GM12878 (cell line): ENCODE measurements at regions not wholly inside any gene's neighbourhood (a gene's known extent, or its start where the extent isn't known, plus 50 kb on each side); places are given as distances from the start of the nearest gene placed in this dataset.

Source experiments
- ATAC-seq: fragments of 200-7000 bp; cut with Tn5 transposase; 3 replicates; pipeline ENCODE4 v1.9.1; 2020; ENCODE audit warnings: mild to moderate bottlenecking, moderate library complexity
- BruUV-seq: library from RNA; stranded (reverse); fragments of 400-500 nt; replicated peaks from 2 replicates; lab custom pipeline; 2021; lab: Mats Ljungman, UMichigan
- CTCF ChIA-PET: fragments of 300-600 bp; sonication (Branson Sonifier 250); formaldehyde crosslinking; extraction: SDS; loops from one replicate; lab custom pipeline; 2021; ENCODE audit warnings: inconsistent platforms; lab: Yijun Ruan, JAX
- POLR2A ChIA-PET: fragments of 350-600 bp; formaldehyde crosslinking; extraction: SDS; loops from one replicate; lab custom pipeline; 2021; ENCODE audit warnings: inconsistent platforms; lab: Charles Lee
- RAD21 ChIA-PET: fragments of 300-600 bp; sonication (Branson Sonifier 250); formaldehyde crosslinking; loops from one replicate; lab custom pipeline; 2023; ENCODE audit warnings: antibody characterized with exemption; ENCODE audit not compliant: unreplicated experiment; lab: Charles Lee
- SMC1A ChIA-PET: fragments of 300-600 bp; sonication (Branson Sonifier 250); formaldehyde crosslinking; loops from one replicate; lab custom pipeline; 2023; ENCODE audit not compliant: unreplicated experiment, uncharacterized antibody; lab: Charles Lee
- DNase-seq: peaks from one replicate; pipeline ENCODE4 v3.0.0-alpha.2; 2011; ENCODE audit warnings: low read depth, low spot score
- FAIRE-seq: peaks from 3 replicates; lab custom pipeline; 2011; peaks lifted over from hg19 to GRCh38; lab: Jason Lieb, UNC
- H2AFZ ChIP-seq: 2 replicates; pipeline ENCODE4 v1.6.0; 2011; ENCODE audit warnings: low read depth, low read length, control low read depth; ENCODE audit not compliant: control insufficient read depth
- H3K27ac ChIP-seq: 2 replicates; pipeline ENCODE4 v1.5.1; 2011; ENCODE audit warnings: control low read depth; ENCODE audit not compliant: control insufficient read depth, insufficient read depth
- H3K27me3 ChIP-seq, 2 experiments: replicated peaks in 1 of 2; 2 replicates each; pipeline versions ENCODE4 v1.6.0 to v1.6.1; 2011; ENCODE audit warnings: low read length in 1 of 2; ENCODE audit not compliant: control insufficient read depth in 2 of 2, insufficient read depth in 2 of 2
- H3K36me3 ChIP-seq, 2 experiments: 2 replicates each; pipeline ENCODE4 v1.5.1; 2011; ENCODE audit warnings: low read length in 1 of 2; ENCODE audit not compliant: control insufficient read depth in 2 of 2, insufficient read depth in 2 of 2
- H3K4me1 ChIP-seq: 2 replicates; pipeline ENCODE4 v1.6.1; 2011; ENCODE audit warnings: mild to moderate bottlenecking, low read length, moderate library complexity, mixed read lengths; ENCODE audit not compliant: control insufficient read depth, insufficient read depth
- H3K4me2 ChIP-seq: 2 replicates; pipeline ENCODE4 v1.6.0; 2011; ENCODE audit warnings: control low read depth; ENCODE audit not compliant: control insufficient read depth, insufficient read depth
- H3K4me3 ChIP-seq: fragments of 200-600 bp; sonication (generic); 2 replicates; pipeline ENCODE4 v1.5.1; 2016
- H3K79me2 ChIP-seq: 2 replicates; pipeline ENCODE4 v1.6.0; 2011; ENCODE audit warnings: low read length; ENCODE audit not compliant: control insufficient read depth, insufficient read depth
- H3K9ac ChIP-seq: 2 replicates; pipeline ENCODE4 v1.8.0; 2011; ENCODE audit warnings: low read length, control low read depth, mixed read lengths; ENCODE audit not compliant: control insufficient read depth, insufficient read depth
- H3K9me3 ChIP-seq: replicated peaks from 3 replicates; pipeline ENCODE4 v1.5.1; 2011; ENCODE audit warnings: mild to moderate bottlenecking, low read length; ENCODE audit not compliant: control insufficient read depth, insufficient read depth
- H4K20me1 ChIP-seq: 2 replicates; pipeline ENCODE4 v1.6.0; 2011; ENCODE audit not compliant: control insufficient read depth, insufficient read depth
- HDAC6 ChIP-seq: fragments of 200-600 bp; sonication (generic); IDR thresholded peaks from one replicate; pipeline ENCODE4 v1.8.0; 2017; ENCODE audit warnings: antibody characterized with exemption; ENCODE audit not compliant: unreplicated experiment
- MTA2 ChIP-seq: fragments of 450-650 bp; IDR thresholded peaks from 2 replicates; pipeline ENCODE4 v1.6.1; 2016; ENCODE audit warnings: low read depth, mild to moderate bottlenecking, moderate library complexity
- MYC ChIP-seq: IDR thresholded peaks from 2 replicates; pipeline ENCODE4 v1.6.1; 2011; ENCODE audit warnings: mild to moderate bottlenecking, low read length, moderate library complexity, inconsistent platforms; ENCODE audit not compliant: insufficient read depth, insufficient replicate concordance, insufficient read length, severe bottlenecking
- NR2C2 ChIP-seq: IDR thresholded peaks from 2 replicates; pipeline ENCODE4 v1.6.1; 2011; ENCODE audit warnings: borderline replicate concordance, low read depth; ENCODE audit not compliant: control insufficient read depth, insufficient read length
- NRF1 ChIP-seq: conservative IDR thresholded peaks from 2 replicates; pipeline ENCODE4 v1.6.1; 2011; ENCODE audit warnings: mild to moderate bottlenecking, low read depth, low read length, improper control_type of control experiment
- PAX8 ChIP-seq: fragments of 450-650 bp; IDR thresholded peaks from 2 replicates; pipeline ENCODE4 v1.6.1; 2017; ENCODE audit warnings: mild to moderate bottlenecking, moderate library complexity
- POLR2AphosphoS2 ChIP-seq: IDR thresholded peaks from 2 replicates; pipeline ENCODE4 v1.6.1; 2011; ENCODE audit warnings: low read depth, mild to moderate bottlenecking, low read length, improper control_type of control experiment, moderate library complexity
- RB1 ChIP-seq: fragments of 450-650 bp; formaldehyde crosslinking; IDR thresholded peaks from 2 replicates; pipeline ENCODE4 v1.6.1; 2017; ENCODE audit warnings: mild to moderate bottlenecking, borderline replicate concordance
- SREBF1 ChIP-seq: IDR thresholded peaks from 2 replicates; pipeline ENCODE4 v1.6.1; 2012; ENCODE audit warnings: mild to moderate bottlenecking, low read length
- whole genome bisulfite sequencing: methylation state at CpG from one replicate; pipeline ENCODE4 v1.1.6; 2016; ENCODE audit warnings: low lambda C conversion rate; ENCODE audit not compliant: insufficient replicate concordance, insufficient coverage; ENCODE audit errors: missing lambda C conversion rate; 5-methylcytosine and 5-hydroxymethylcytosine counted together
- in situ Hi-C: fragments of 300-500 bp; cut with MboI; formaldehyde crosslinking; loops from 9 replicates; pipeline ENCODE4 v1.14.3; 2018; ENCODE audit warnings: mixed read lengths
- intact Hi-C: fragments of 100-400 bp; cut with micrococcal nuclease; formaldehyde crosslinking; loops from one replicate; pipeline ENCODE4 v1.14.2; 2022; ENCODE audit not compliant: unreplicated experiment
- TF ChIP-seq, protein P1 (sequence below): IDR thresholded peaks from 2 replicates; pipeline ENCODE4 v1.6.1; 2012; ENCODE audit warnings: low read depth, low read length, improper control_type of control experiment

DNA sequence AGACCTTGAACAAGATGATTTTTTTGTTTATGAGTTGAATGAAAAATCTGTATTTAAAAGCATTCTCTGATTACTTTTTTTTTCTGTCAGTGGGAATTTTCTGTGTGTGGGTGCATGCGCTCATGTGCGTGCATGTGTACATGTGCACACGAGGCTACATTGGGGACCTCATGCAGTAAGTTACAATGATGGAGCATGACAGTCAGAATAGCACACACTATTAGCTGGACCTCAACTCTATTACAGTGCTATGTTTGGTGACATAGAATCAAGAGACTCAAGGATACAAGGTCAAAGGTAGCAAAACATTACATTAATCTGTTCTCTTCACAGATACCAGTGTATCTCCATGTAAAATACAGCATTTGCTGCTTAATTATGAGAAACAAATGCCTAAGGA, 276.8 kb upstream of the FIGN start:
- Histone ChIP-seq H3K79me2 (no peaks in the 10 kb centered on the region), H3K4me3 (no peak overlapping the region), H4K20me1 (no peaks in the 10 kb centered on the region), H3K27me3 (no peaks in the 10 kb centered on the region; a peak in 1 of 4 replicates), H3K36me3 (no peaks in the 10 kb centered on the region), H3K4me1 (peaks cover 3% of the 10 kb centered on the region; the same call in 1 of the 2 replicates), H3K9me3 (no peaks in the 10 kb centered on the region), H3K27ac (no peak overlapping the region), H3K4me2 (no peak overlapping the region), H3K9ac (no peak overlapping the region), H2AFZ (no peak overlapping the region)
- ChIA-PET CTCF (interaction anchor here (0.8 kb wide), 1 partner anchor 15 kb away, joined by 3 read pairs; no protein-coding TSS in a partner anchor), POLR2A (no interaction called here), SMC1A (interaction anchor here (0.7 to 1.8 kb wide), 2 partner anchors 51 to 323 kb away, joined by 3 to 4 read pairs; no protein-coding TSS in a partner anchor), RAD21 (no interaction called here)
- no peak for FAIRE-seq
- in situ Hi-C loops (no loop called here), intact Hi-C loops (loop anchor here (10.0 kb wide), 1 partner anchor 742 kb away; no protein-coding TSS in a partner anchor)
- TF ChIP-seq MTA2: no peak
- no peak for DNase-seq
- 60% methylated on average over 3 of the region's 3 CpGs for WGBS
- no peak for ATAC-seq
- no TSS peak for BruUV-seq

DNA sequence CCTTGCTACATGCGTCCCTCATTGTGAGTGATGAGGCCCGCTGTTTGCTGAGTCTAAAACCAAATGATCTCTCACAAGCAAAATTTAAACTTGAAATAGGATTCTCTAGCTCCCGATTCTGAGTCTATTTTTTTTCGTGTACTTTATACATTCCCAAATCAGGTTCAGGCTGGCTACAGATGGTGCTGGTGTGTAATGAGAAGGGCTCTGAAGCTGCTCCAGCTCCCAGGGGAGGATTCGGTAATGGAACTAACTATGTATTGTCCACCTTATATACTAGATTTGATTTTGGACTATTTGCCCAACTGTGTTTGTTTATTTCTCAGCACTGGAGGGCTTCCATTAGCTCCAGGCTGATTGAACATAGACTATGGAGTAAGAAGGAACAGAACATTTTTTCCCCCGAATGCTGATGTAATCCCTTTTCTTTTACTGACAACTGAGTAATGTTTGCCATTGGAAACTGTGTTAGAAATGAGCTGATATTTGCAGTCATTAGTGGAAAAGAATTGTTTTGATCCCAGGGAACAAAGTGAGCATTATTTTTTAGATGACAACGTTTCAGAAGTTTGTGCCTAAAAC, 274.0 kb upstream of the FIGN start:
- H3K4me3 ChIP-seq: no peak overlapping the region
- RAD21 ChIA-PET: no interaction called here
- no peaks in the 10 kb centered on the region for H3K36me3 ChIP-seq
- BruUV-seq: no TSS peak
- FAIRE-seq (no peak), DNase-seq (no peak), ATAC-seq (no peak)
- intact Hi-C loops: loop anchor here (10.0 kb wide), 1 partner anchor 745 kb away; no protein-coding TSS in a partner anchor
- POLR2A ChIA-PET: no interaction called here
- WGBS: 27% methylated on average over 7 of the region's 7 CpGs
- CTCF ChIA-PET: interaction anchor here (1.1 kb wide), 1 partner anchor 90 kb away, joined by 4 read pairs; no protein-coding TSS in a partner anchor
- H3K9ac ChIP-seq: no peak overlapping the region
- H3K79me2 ChIP-seq: no peaks in the 10 kb centered on the region
- H3K4me2 ChIP-seq: no peak overlapping the region
- no peak overlapping the region for H3K27ac ChIP-seq
- H3K9me3 ChIP-seq: no peaks in the 10 kb centered on the region
- TF ChIP-seq, protein P1, sequence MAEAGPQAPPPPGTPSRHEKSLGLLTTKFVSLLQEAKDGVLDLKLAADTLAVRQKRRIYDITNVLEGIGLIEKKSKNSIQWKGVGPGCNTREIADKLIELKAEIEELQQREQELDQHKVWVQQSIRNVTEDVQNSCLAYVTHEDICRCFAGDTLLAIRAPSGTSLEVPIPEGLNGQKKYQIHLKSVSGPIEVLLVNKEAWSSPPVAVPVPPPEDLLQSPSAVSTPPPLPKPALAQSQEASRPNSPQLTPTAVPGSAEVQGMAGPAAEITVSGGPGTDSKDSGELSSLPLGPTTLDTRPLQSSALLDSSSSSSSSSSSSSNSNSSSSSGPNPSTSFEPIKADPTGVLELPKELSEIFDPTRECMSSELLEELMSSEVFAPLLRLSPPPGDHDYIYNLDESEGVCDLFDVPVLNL: no peak
- TF ChIP-seq RB1 (no peak), NR2C2 (no peak), HDAC6 (no peak), PAX8 (no peak), POLR2AphosphoS2 (no peak), MYC (no peak), NRF1 (no peak), SREBF1 (no peak)
- H4K20me1 ChIP-seq: no peaks in the 10 kb centered on the region
- no peaks in the 10 kb centered on the region; a peak in 1 of 4 replicates for H3K27me3 ChIP-seq
- SMC1A ChIA-PET: no interaction called here
- in situ Hi-C loops: no loop called here
- no peak overlapping the region for H2AFZ ChIP-seq
- no peaks in the 10 kb centered on the region for H3K4me1 ChIP-seq
